ENCODE measurements at regions not wholly inside any gene's neighbourhood (a gene's known extent, or its start where the extent isn't known, plus 50 kb on each side); places are given as distances from the start of the nearest gene placed in this dataset.
A peak's percentile ranks its signal among the peaks of the same experiment; 100 is the strongest.
"Not testable (repeated sequence)": the region's sequence is repeated elsewhere in the genome, so short reads cannot be mapped to it uniquely, and the experiment has no call there.

GRCh38 chr1:240722788-240723187 lies 110.8 kb upstream of the GREM2 start:
- no peak for FAIRE-seq

- peak; percentile 18 for FAIRE-seq
Measured at GRCh38 chr1:240720976-240721375, 109.0 kb upstream of the GREM2 start.

GRCh38 chr1:240719953-240720700 lies 108.2 kb upstream of the GREM2 start:
- peak; percentile 96 for FAIRE-seq

GRCh38 chr1:240716538-240716937 lies 104.6 kb upstream of the GREM2 start:
- FAIRE-seq, result not testable (repeated sequence)

- FAIRE-seq, result no peak
Measured at GRCh38 chr1:240714568-240715292, 102.8 kb upstream of the GREM2 start.

GRCh38 chr1:240712014-240712731 lies 100.2 kb upstream of the GREM2 start:
- peak; percentile 78 for FAIRE-seq

GRCh38 chr1:240711020-240711419 lies 99.1 kb upstream of the GREM2 start:
- no peak for FAIRE-seq

- FAIRE-seq, result no peak
Measured at GRCh38 chr1:240709676-240710075, 97.7 kb upstream of the GREM2 start.

GRCh38 chr1:240706150-240706935 lies 94.4 kb upstream of the GREM2 start:
- no peak for FAIRE-seq

- no peak for FAIRE-seq
Measured at GRCh38 chr1:240705579-240705978, 93.6 kb upstream of the GREM2 start.

- FAIRE-seq, result no peak
Measured at GRCh38 chr1:240701412-240701811, 89.5 kb upstream of the GREM2 start.

GRCh38 chr1:240695416-240695815 lies 83.5 kb upstream of the GREM2 start:
- FAIRE-seq, result no peak

GRCh38 chr1:240693844-240694243 lies 81.9 kb upstream of the GREM2 start:
- no peak for FAIRE-seq

GRCh38 chr1:240693036-240693435 lies 81.1 kb upstream of the GREM2 start:
- no peak for FAIRE-seq

- FAIRE-seq, result no peak
Measured at GRCh38 chr1:240691909-240692705, 80.2 kb upstream of the GREM2 start.

- no peak for FAIRE-seq
Measured at GRCh38 chr1:240691501-240691900, 79.5 kb upstream of the GREM2 start.

- FAIRE-seq, result no peak
Measured at GRCh38 chr1:240687820-240688219, 75.9 kb upstream of the GREM2 start.

- FAIRE-seq, result no peak
Measured at GRCh38 chr1:240683576-240683975, 71.6 kb upstream of the GREM2 start.

- no peak for FAIRE-seq
Measured at GRCh38 chr1:240682859-240683242, 70.9 kb upstream of the GREM2 start.

- FAIRE-seq, result no peak
Measured at GRCh38 chr1:240682166-240682858, 70.4 kb upstream of the GREM2 start.

GRCh38 chr1:240672132-240672811 lies 60.3 kb upstream of the GREM2 start:
- FAIRE-seq, result peak; percentile 97

Data from endometrium (tissue), 2 donors.